ENCODE measurements at regions not wholly inside any gene's neighbourhood (a gene's known extent, or its start where the extent isn't known, plus 50 kb on each side); places are given as distances from the start of the nearest gene placed in this dataset.

GRCh38 chr12:107503129-107503855 is 182.3 kb upstream of the PWP1 start (continued):
- TF ChIP-seq SKIL (CRISPR knock-in tag; IDR thresholded peaks at IDR 0.05; ENCODE audit: borderline replicate concordance), result no peak
- no peak for TF ChIP-seq SYNCRIP (IDR thresholded peaks at IDR 0.05; ENCODE audit: insufficient read depth, low read depth, low read length)
- TF ChIP-seq ESRRA (CRISPR knock-in tag; IDR thresholded peaks at IDR 0.05; ENCODE audit: low read depth), result no peak
- no peak for TF ChIP-seq ZBTB20 (CRISPR knock-in tag; IDR thresholded peaks at IDR 0.05; ENCODE audit: borderline replicate concordance, low read depth)
- no peak for TF ChIP-seq KIAA2018 (CRISPR knock-in tag; IDR thresholded peaks at IDR 0.05; ENCODE audit: borderline replicate concordance)
- TF ChIP-seq ZFP36L1 (CRISPR knock-in tag; IDR thresholded peaks at IDR 0.05), result no peak
- TF ChIP-seq RARG (CRISPR knock-in tag; IDR thresholded peaks at IDR 0.05; ENCODE audit: low read depth), result no peak
- TF ChIP-seq THRA (CRISPR knock-in tag; IDR thresholded peaks at IDR 0.05; ENCODE audit: borderline replicate concordance), result peak; percentile 58; the same call in 1 of the 2 replicates
- no peak for TF ChIP-seq ZNF704 (CRISPR knock-in tag; IDR thresholded peaks at IDR 0.05; ENCODE audit: borderline replicate concordance)
- TF ChIP-seq PRMT3 (CRISPR knock-in tag; IDR thresholded peaks at IDR 0.05; ENCODE audit: borderline replicate concordance, low read depth), result no peak
- no peak for TF ChIP-seq ZNF589 (CRISPR knock-in tag; conservative IDR thresholded peaks at IDR 0.05)
- 0 out of 2 replicates have a peak, but pooled peaks have one; percentile 42 for TF ChIP-seq MEIS2 (CRISPR knock-in tag; IDR thresholded peaks at IDR 0.05)
- no peak for TF ChIP-seq MYNN (CRISPR knock-in tag; IDR thresholded peaks at IDR 0.05; ENCODE audit: low read depth)
- no peak for TF ChIP-seq ZNF891 (CRISPR knock-in tag; IDR thresholded peaks at IDR 0.05)
- no peak for TF ChIP-seq CCAR2 (optimal IDR thresholded peaks at IDR 0.05; ENCODE audit: low read depth, low read length)
- TF ChIP-seq SKI (IDR thresholded peaks at IDR 0.05; ENCODE audit: partially characterized antibody), result no peak
